Gastroesophageal sphincter (tissue), 3 donors: ENCODE measurements at regions not wholly inside any gene's neighbourhood (a gene's known extent, or its start where the extent isn't known, plus 50 kb on each side); places are given as distances from the start of the nearest gene placed in this dataset.

ENCODE experiments used
- CTCF ChIP-seq, 4 experiments: fragments of 200-600 bp in 2 of 4; fragments of 450-650 bp in 2 of 4; sonication (generic) in 1 of 4; IDR thresholded peaks; one replicate each; pipeline ENCODE4 v1.5.1; 2017 to 2019; ENCODE audit warnings: antibody characterized with exemption in 4 of 4, mild to moderate bottlenecking in 2 of 4, moderate library complexity in 2 of 4
- EP300 ChIP-seq: sonication (generic); formaldehyde crosslinking; IDR thresholded peaks from one replicate; pipeline ENCODE4 v1.6.1; 2017; ENCODE audit warnings: antibody characterized with exemption, mild to moderate bottlenecking
- POLR2A ChIP-seq, 2 donors: fragments of 450-650 bp; IDR thresholded peaks; one replicate each; pipeline ENCODE4 v1.6.1; 2017; ENCODE audit warnings: antibody characterized with exemption in 2 of 2, mild to moderate bottlenecking in 2 of 2, moderate library complexity in 1 of 2
- POLR2AphosphoS5 ChIP-seq: sonication (generic); formaldehyde crosslinking; IDR thresholded peaks from one replicate; pipeline ENCODE4 v1.6.1; 2017; ENCODE audit warnings: antibody characterized with exemption

GRCh38 chr17:26773189-26774188, 520.4 kb upstream of the WSB1 start:
- no peak for TF ChIP-seq POLR2A (IDR thresholded peaks at IDR 0.05)
- TF ChIP-seq CTCF (IDR thresholded peaks at IDR 0.05), result no peak
- TF ChIP-seq EP300, result no peak
- TF ChIP-seq POLR2AphosphoS5, result no peak
